NT2/D1 (cell line): ENCODE measurements at regions not wholly inside any gene's neighbourhood (a gene's known extent, or its start where the extent isn't known, plus 50 kb on each side); places are given as distances from the start of the nearest gene placed in this dataset.

ENCODE experiments used
- SUZ12 ChIP-seq: IDR thresholded peaks from 2 replicates; pipeline ENCODE4 v1.6.1; 2011; ENCODE audit not compliant: insufficient read length, insufficient read depth; ENCODE audit errors: extremely low read depth
- YY1 ChIP-seq: IDR thresholded peaks from 2 replicates; pipeline ENCODE4 v1.6.1; 2011; ENCODE audit not compliant: insufficient read length, insufficient read depth
- ZNF274 ChIP-seq: IDR thresholded peaks from 2 replicates; pipeline ENCODE4 v1.6.1; 2011; ENCODE audit warnings: mild to moderate bottlenecking, low read depth, low read length

DNA sequence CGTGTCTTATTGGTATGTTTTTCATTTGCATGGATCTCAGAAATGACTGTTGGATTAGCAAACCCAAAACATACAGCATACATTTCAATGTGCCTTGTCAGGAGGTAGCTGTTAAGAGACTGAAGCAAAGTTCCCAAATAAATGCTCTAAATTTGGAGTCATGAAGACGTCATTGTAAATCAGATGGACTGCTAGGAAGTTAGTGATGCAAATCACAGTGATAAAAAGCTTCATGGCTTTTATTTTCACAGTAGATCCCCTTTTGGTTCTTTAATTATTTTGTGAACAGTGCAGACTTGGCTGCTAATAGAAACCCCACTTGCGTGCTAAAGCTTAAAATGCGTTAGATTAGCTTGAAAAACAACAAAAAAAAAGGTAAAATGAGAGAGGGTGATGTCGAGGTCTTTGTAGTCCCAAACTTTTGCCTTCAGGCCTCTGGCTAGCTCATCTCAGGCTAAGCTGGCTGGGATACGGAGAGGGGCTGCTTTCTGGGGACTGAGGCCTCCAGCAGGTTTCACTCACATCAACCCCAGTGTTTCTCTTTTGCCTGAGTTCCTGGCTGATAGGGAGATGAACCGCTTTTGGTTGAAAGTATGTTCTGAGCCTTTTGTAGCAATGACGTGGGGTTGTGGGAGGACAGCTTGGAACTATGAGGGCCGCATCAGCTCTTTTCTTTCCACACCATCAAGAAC, 107.1 kb upstream of the CDCA7L start:
- TF ChIP-seq ZNF274 (no peak), YY1 (no peak), SUZ12 (no peak)
